ENCODE measurements at regions not wholly inside any gene's neighbourhood (a gene's known extent, or its start where the extent isn't known, plus 50 kb on each side); places are given as distances from the start of the nearest gene placed in this dataset.

- WGBS (ENCODE audit: insufficient coverage) = 88% methylated on average over 12 of the region's 12 CpGs
- Mint-ChIP-seq H3K36me3 (no peaks in the 10 kb centered on the region), H3K4me1 (no peaks in the 10 kb centered on the region), H3K27ac (no peak overlapping the region), H3K27me3 (ENCODE audit: low read depth in 2 of 2) (peaks cover 0 to 6% of the 10 kb centered on the region in 2 donors), H3K9me3 (no peaks in the 10 kb centered on the region), H3K4me3 (no peak overlapping the region)
- intact Hi-C loops (cut with micrococcal nuclease) = no loop called here
- Histone ChIP-seq H3K27me3 (ENCODE audit: control insufficient read depth, insufficient read depth, low read length) (no peaks in the 10 kb centered on the region), H3K4me1 (ENCODE audit: control insufficient read depth, insufficient read depth, low read length) (no peaks in the 10 kb centered on the region), H3K36me3 (ENCODE audit: control insufficient read depth, insufficient read depth, low read length) (no peaks in the 10 kb centered on the region), H3K9me3 (ENCODE audit: control insufficient read depth, insufficient read depth, low read length) (no peaks in the 10 kb centered on the region), H3K4me3 (ENCODE audit: low read length) (no peak overlapping the region), H3K27ac (ENCODE audit: low read length) (no peak overlapping the region)
- TF ChIP-seq, protein P1, sequence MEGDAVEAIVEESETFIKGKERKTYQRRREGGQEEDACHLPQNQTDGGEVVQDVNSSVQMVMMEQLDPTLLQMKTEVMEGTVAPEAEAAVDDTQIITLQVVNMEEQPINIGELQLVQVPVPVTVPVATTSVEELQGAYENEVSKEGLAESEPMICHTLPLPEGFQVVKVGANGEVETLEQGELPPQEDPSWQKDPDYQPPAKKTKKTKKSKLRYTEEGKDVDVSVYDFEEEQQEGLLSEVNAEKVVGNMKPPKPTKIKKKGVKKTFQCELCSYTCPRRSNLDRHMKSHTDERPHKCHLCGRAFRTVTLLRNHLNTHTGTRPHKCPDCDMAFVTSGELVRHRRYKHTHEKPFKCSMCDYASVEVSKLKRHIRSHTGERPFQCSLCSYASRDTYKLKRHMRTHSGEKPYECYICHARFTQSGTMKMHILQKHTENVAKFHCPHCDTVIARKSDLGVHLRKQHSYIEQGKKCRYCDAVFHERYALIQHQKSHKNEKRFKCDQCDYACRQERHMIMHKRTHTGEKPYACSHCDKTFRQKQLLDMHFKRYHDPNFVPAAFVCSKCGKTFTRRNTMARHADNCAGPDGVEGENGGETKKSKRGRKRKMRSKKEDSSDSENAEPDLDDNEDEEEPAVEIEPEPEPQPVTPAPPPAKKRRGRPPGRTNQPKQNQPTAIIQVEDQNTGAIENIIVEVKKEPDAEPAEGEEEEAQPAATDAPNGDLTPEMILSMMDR (IDR thresholded peaks at IDR 0.05) = no peak
- ATAC-seq (no peak), DNase-seq (no peak)
Observed at GRCh38 chr18:62458868-62459716, 63.7 kb upstream of the ZCCHC2 start.

- no peaks in the 10 kb centered on the region for H3K9me3 Mint-ChIP-seq
- no peak overlapping the region for H3K27ac Mint-ChIP-seq
- intact Hi-C loops (cut with micrococcal nuclease) = no loop called here
- Histone ChIP-seq H3K27me3 (ENCODE audit: control insufficient read depth, insufficient read depth, low read length) (no peaks in the 10 kb centered on the region), H3K4me1 (ENCODE audit: control insufficient read depth, insufficient read depth, low read length) (no peaks in the 10 kb centered on the region), H3K36me3 (ENCODE audit: control insufficient read depth, insufficient read depth, low read length) (no peaks in the 10 kb centered on the region), H3K9me3 (ENCODE audit: control insufficient read depth, insufficient read depth, low read length) (peaks cover 4% of the 10 kb centered on the region), H3K4me3 (ENCODE audit: low read length) (no peak overlapping the region), H3K27ac (ENCODE audit: low read length) (no peak overlapping the region)
- no peak overlapping the region for H3K4me3 Mint-ChIP-seq
- no peak for ATAC-seq
- TF ChIP-seq, protein P1 (IDR thresholded peaks at IDR 0.05) = no peak
- peaks cover 0 to 3% of the 10 kb centered on the region in 2 donors for H3K27me3 Mint-ChIP-seq (ENCODE audit: low read depth in 2 of 2)
- H3K4me1 Mint-ChIP-seq = no peaks in the 10 kb centered on the region
- H3K36me3 Mint-ChIP-seq = no peaks in the 10 kb centered on the region
- DNase-seq = no peak
- WGBS (ENCODE audit: insufficient coverage) = 100% methylated on average over 1 of the region's 1 CpG
Observed at GRCh38 chr18:62460851-62461300, 61.9 kb upstream of the ZCCHC2 start.

GRCh38 chr18:62461591-62461990 lies 61.2 kb upstream of the ZCCHC2 start:
- peaks cover 0 to 3% of the 10 kb centered on the region in 2 donors for H3K27me3 Mint-ChIP-seq (ENCODE audit: low read depth in 2 of 2)
- H3K4me1 ChIP-seq (ENCODE audit: control insufficient read depth, insufficient read depth, low read length) = no peaks in the 10 kb centered on the region
- ATAC-seq = no peak
- no peak for DNase-seq
- H3K4me3 Mint-ChIP-seq = no peak overlapping the region
- intact Hi-C loops (cut with micrococcal nuclease) = no loop called here
- TF ChIP-seq, protein P1 (IDR thresholded peaks at IDR 0.05) = no peak
- no peaks in the 10 kb centered on the region for H3K27me3 ChIP-seq (ENCODE audit: control insufficient read depth, insufficient read depth, low read length)
- peaks cover 4% of the 10 kb centered on the region for H3K9me3 ChIP-seq (ENCODE audit: control insufficient read depth, insufficient read depth, low read length)
- H3K27ac Mint-ChIP-seq = no peak overlapping the region
- no peak overlapping the region for H3K27ac ChIP-seq (ENCODE audit: low read length)
- no peaks in the 10 kb centered on the region for H3K9me3 Mint-ChIP-seq
- H3K4me3 ChIP-seq (ENCODE audit: low read length) = no peak overlapping the region
- H3K36me3 ChIP-seq (ENCODE audit: control insufficient read depth, insufficient read depth, low read length) = no peaks in the 10 kb centered on the region
- H3K4me1 Mint-ChIP-seq = no peaks in the 10 kb centered on the region
- H3K36me3 Mint-ChIP-seq = no peaks in the 10 kb centered on the region
- 100% methylated on average over 1 of the region's 1 CpG for WGBS (ENCODE audit: insufficient coverage)

All from natural killer cell (primary cell).